Mesenchymal stem cell (in vitro differentiated cells and primary cell): ENCODE measurements at regions not wholly inside any gene's neighbourhood (a gene's known extent, or its start where the extent isn't known, plus 50 kb on each side); places are given as distances from the start of the nearest gene placed in this dataset.
"Not testable (repeated sequence)": the region's sequence is repeated elsewhere in the genome, so short reads cannot be mapped to it uniquely, and the experiment has no call there.

ENCODE experiments used
- DNase-seq: peaks from one replicate; pipeline ENCODE4 v3.0.0-alpha.2; 2013
- H2AFZ ChIP-seq: one replicate; pipeline ENCODE4 v1.6.1; 2013; ENCODE audit warnings: low read depth, mild to moderate bottlenecking, control low read depth, inconsistent platforms, low read length, moderate library complexity
- H2AK5ac ChIP-seq: 2 replicates; pipeline ENCODE4 v1.6.1; 2013; ENCODE audit warnings: low read length, moderate library complexity, mild to moderate bottlenecking, inconsistent platforms; ENCODE audit not compliant: severe bottlenecking
- H2BK120ac ChIP-seq: one replicate; pipeline ENCODE4 v1.6.1; 2013; ENCODE audit warnings: low read depth, mild to moderate bottlenecking, inconsistent platforms, low read length, moderate library complexity
- H2BK12ac ChIP-seq, 2 experiments: one replicate each; pipeline ENCODE4 v1.6.1; 2013; ENCODE audit warnings: inconsistent platforms in 2 of 2, low read length in 2 of 2, mild to moderate bottlenecking in 2 of 2, moderate library complexity in 2 of 2, control low read depth in 1 of 2
- H2BK15ac ChIP-seq: one replicate; pipeline ENCODE4 v1.6.1; 2013; ENCODE audit warnings: mild to moderate bottlenecking, low read depth, inconsistent platforms; ENCODE audit not compliant: poor library complexity, severe bottlenecking
- H2BK5ac ChIP-seq: 2 replicates; pipeline ENCODE4 v1.6.1; 2013; ENCODE audit warnings: low read depth, mild to moderate bottlenecking, low read length, control low read depth, inconsistent platforms; ENCODE audit not compliant: poor library complexity, severe bottlenecking
- H3K14ac ChIP-seq, 2 experiments: one replicate each; pipeline ENCODE4 v1.6.1; 2013; ENCODE audit warnings: inconsistent platforms in 2 of 2, low read length in 2 of 2, control low read depth in 1 of 2, mild to moderate bottlenecking in 1 of 2, moderate library complexity in 1 of 2
- H3K18ac ChIP-seq, 2 experiments: one replicate each; pipeline ENCODE4 v1.6.1; 2013; ENCODE audit warnings: inconsistent platforms in 2 of 2, low read length in 2 of 2, control low read depth in 1 of 2, low read depth in 1 of 2, mild to moderate bottlenecking in 1 of 2
- H3K23ac ChIP-seq, 2 experiments: one replicate each; pipeline ENCODE4 v1.6.1; 2013; ENCODE audit warnings: inconsistent platforms in 2 of 2, low read length in 2 of 2, mild to moderate bottlenecking in 2 of 2, moderate library complexity in 2 of 2, control low read depth in 1 of 2
- H3K27ac ChIP-seq: 2 replicates; pipeline ENCODE4 v1.5.1; 2013; ENCODE audit warnings: mild to moderate bottlenecking, moderate library complexity, low read length, control low read depth, inconsistent platforms; ENCODE audit not compliant: poor library complexity, severe bottlenecking
- H3K27me3 ChIP-seq, 2 experiments: 2 replicates each; pipeline versions ENCODE4 v1.6.1 to v1.7.0; 2013; ENCODE audit warnings: low read length in 2 of 2, mild to moderate bottlenecking in 2 of 2, moderate library complexity in 2 of 2, control low read depth in 1 of 2, inconsistent platforms in 1 of 2; ENCODE audit not compliant: control insufficient read depth in 1 of 2, insufficient read depth in 1 of 2
- H3K36me3 ChIP-seq, 2 experiments: 2 replicates each; pipeline versions ENCODE4 v1.6.1 to v1.7.0; 2013; ENCODE audit warnings: low read length in 2 of 2, control low read depth in 1 of 2, inconsistent platforms in 1 of 2, low read depth in 1 of 2, mild to moderate bottlenecking in 1 of 2; ENCODE audit not compliant: insufficient read depth in 2 of 2, control insufficient read depth in 1 of 2
- H3K4ac ChIP-seq, 2 experiments: one replicate each; pipeline ENCODE4 v1.6.1; 2013; ENCODE audit warnings: inconsistent platforms in 2 of 2, low read length in 2 of 2, mild to moderate bottlenecking in 2 of 2, moderate library complexity in 2 of 2, control low read depth in 1 of 2, low read depth in 1 of 2
- H3K4me1 ChIP-seq: 2 replicates; pipeline ENCODE4 v1.6.1; 2013; ENCODE audit warnings: low read depth, low read length, control low read depth; ENCODE audit not compliant: control insufficient read depth, insufficient read depth
- H3K4me2 ChIP-seq: 2 replicates; pipeline ENCODE4 v1.6.1; 2013; ENCODE audit warnings: low read length, mild to moderate bottlenecking, inconsistent platforms; ENCODE audit not compliant: poor library complexity, severe bottlenecking
- H3K4me3 ChIP-seq, 2 experiments: 2 replicates each; pipeline versions ENCODE4 v1.5.1 to v1.7.0; 2013; ENCODE audit warnings: low read length in 2 of 2, mild to moderate bottlenecking in 2 of 2, control low read depth in 1 of 2, low read depth in 1 of 2; ENCODE audit not compliant: insufficient read depth in 1 of 2
- H3K79me1 ChIP-seq: replicated peaks from 2 replicates; pipeline ENCODE4 v1.6.1; 2013; ENCODE audit warnings: mild to moderate bottlenecking, control low read depth, low read length, inconsistent platforms; ENCODE audit not compliant: poor library complexity, severe bottlenecking
- H3K9ac ChIP-seq: 2 replicates; pipeline ENCODE4 v1.7.0; 2013; ENCODE audit warnings: mild to moderate bottlenecking, low read length, moderate library complexity
- H3K9me3 ChIP-seq: 2 replicates; pipeline ENCODE4 v1.7.0; 2013; ENCODE audit warnings: mild to moderate bottlenecking, low read length; ENCODE audit not compliant: control insufficient read depth
- H4K8ac ChIP-seq: one replicate; pipeline ENCODE4 v1.6.1; 2013; ENCODE audit warnings: inconsistent platforms, mild to moderate bottlenecking, low read length, moderate library complexity
- H4K91ac ChIP-seq: one replicate; pipeline ENCODE4 v1.6.1; 2013; ENCODE audit warnings: mild to moderate bottlenecking, low read length, inconsistent platforms
- WGBS: methylation state at CpG from one replicate; pipeline ENCODE4 v1.1.7; 2013; ENCODE audit warnings: mixed read lengths; 5-methylcytosine and 5-hydroxymethylcytosine counted together

DNA sequence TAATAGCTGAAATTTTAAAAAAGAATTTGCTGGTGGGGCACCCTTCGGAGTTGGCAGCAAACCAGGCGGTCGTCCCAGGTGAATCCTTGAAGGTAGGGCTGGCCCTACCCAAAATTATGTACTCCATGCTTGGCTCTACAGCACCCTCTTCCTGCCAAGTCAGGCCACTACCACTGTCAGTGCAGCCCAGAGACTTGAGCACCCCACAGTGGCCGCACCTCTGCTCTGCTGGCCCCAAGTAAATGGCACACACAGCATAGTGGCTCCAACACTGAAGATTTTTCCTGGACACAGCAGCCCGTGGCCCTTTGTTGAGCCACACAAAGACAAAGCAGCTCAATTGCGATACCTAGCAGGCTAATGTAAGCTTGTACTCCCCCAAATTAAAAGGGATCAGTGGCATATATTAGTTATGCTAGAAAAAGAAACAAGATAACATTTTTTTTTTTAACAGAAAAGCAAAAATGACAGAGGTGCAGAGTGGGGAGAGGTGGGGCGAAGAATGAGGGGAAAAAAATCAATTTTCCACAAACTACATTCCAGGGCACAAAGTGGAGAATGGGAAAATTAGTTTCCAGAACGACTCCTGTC lies 250.5 kb downstream of the UACA start:
- peaks cover 10% of the 10 kb centered on the region for H3K4me1 ChIP-seq
- H3K4me2 ChIP-seq: no peak overlapping the region
- H3K18ac ChIP-seq: no peak overlapping the region
- H3K14ac ChIP-seq: no peak overlapping the region
- H3K9ac ChIP-seq: no peak overlapping the region
- no peak overlapping the region for H3K4me3 ChIP-seq
- H3K23ac ChIP-seq: no peak overlapping the region
- 57% methylated on average over 6 of the region's 8 CpGs for WGBS
- no peak overlapping the region for H2AK5ac ChIP-seq
- peaks cover 33% of the 10 kb centered on the region for H3K9me3 ChIP-seq
- H3K79me1 ChIP-seq: no peaks in the 10 kb centered on the region
- no peaks in the 10 kb centered on the region for H3K36me3 ChIP-seq
- no peak overlapping the region for H4K91ac ChIP-seq
- H2AFZ ChIP-seq: no peak overlapping the region
- no peak overlapping the region for H2BK15ac ChIP-seq
- no peak overlapping the region for H2BK120ac ChIP-seq
- no peak overlapping the region for H2BK5ac ChIP-seq
- peak; percentile 40 for DNase-seq
- peaks cover 21 to 52% of the 10 kb centered on the region in 2 experiments for H3K27me3 ChIP-seq
- H4K8ac ChIP-seq: no peak overlapping the region
- no peak overlapping the region for H3K27ac ChIP-seq
- no peak overlapping the region for H2BK12ac ChIP-seq
- H3K4ac ChIP-seq: no peak overlapping the region

DNA sequence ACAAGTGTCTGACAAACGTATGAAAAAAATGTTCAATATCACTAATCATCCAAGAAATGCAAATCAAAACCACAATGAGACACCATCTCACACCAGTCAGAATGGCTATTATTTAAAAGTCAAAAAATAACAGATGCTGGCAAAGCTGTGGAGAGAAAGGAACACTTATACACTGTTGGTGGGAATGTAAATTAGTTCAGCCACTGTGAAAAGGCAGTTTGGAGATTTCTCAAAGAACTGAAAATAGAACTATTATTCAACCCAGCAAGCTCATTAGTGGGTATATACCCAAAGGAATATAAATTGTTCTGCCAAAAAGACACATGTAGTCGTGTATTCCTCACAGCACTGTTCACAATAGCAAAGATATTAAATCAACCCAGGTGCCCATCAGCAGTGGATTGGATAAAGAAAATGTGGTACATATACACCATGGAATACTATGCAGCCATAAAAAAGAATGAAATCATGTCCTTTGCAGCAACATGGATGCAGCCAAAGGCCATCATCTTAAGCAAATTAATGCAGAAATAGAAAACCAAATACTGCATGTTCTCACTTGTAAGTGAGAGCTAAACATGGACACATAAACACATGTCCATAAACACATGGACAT lies 251.3 kb downstream of the UACA start:
- not testable (repeated sequence) for H3K27ac ChIP-seq, H2BK12ac ChIP-seq, H3K23ac ChIP-seq, H3K18ac ChIP-seq, H2BK5ac ChIP-seq, H2AFZ ChIP-seq, H3K79me1 ChIP-seq, H2BK15ac ChIP-seq, H3K9ac ChIP-seq, DNase-seq, H3K4me3 ChIP-seq, H2AK5ac ChIP-seq, H2BK120ac ChIP-seq, H3K14ac ChIP-seq, H3K4ac ChIP-seq, H3K4me2 ChIP-seq, H4K8ac ChIP-seq, H3K36me3 ChIP-seq, H4K91ac ChIP-seq
- Histone ChIP-seq H3K4me1 (peaks cover 13% of the 10 kb centered on the region), H3K27me3 (peaks cover 13 to 44% of the 10 kb centered on the region in 2 experiments), H3K9me3 (peaks cover 33% of the 10 kb centered on the region)
- 78% methylated on average over 2 of the region's 2 CpGs for WGBS

GRCh38 chr15:70510433-70510832 lies 252.9 kb downstream of the UACA start:
- no peak overlapping the region for H3K4ac ChIP-seq
- H3K4me1 ChIP-seq: peaks cover 18% of the 10 kb centered on the region
- no peak overlapping the region for H3K4me3 ChIP-seq
- no peak overlapping the region for H3K9ac ChIP-seq
- H4K91ac ChIP-seq: no peak overlapping the region
- H3K23ac ChIP-seq: no peak overlapping the region
- H2BK12ac ChIP-seq: no peak overlapping the region
- H3K18ac ChIP-seq: no peak overlapping the region
- H3K79me1 ChIP-seq: no peaks in the 10 kb centered on the region
- H2BK120ac ChIP-seq: no peak overlapping the region
- H3K27ac ChIP-seq: no peak overlapping the region
- H2AFZ ChIP-seq: no peak overlapping the region
- H3K4me2 ChIP-seq: no peak overlapping the region
- DNase-seq: no peak
- H3K36me3 ChIP-seq: no peaks in the 10 kb centered on the region
- H2AK5ac ChIP-seq: no peak overlapping the region
- H4K8ac ChIP-seq: no peak overlapping the region
- H2BK5ac ChIP-seq: no peak overlapping the region
- H3K14ac ChIP-seq: no peak overlapping the region
- peaks cover 7 to 34% of the 10 kb centered on the region in 2 experiments for H3K27me3 ChIP-seq
- no peak overlapping the region for H2BK15ac ChIP-seq
- 95% methylated on average over 2 of the region's 2 CpGs for WGBS
- H3K9me3 ChIP-seq: peaks cover 33% of the 10 kb centered on the region

DNA sequence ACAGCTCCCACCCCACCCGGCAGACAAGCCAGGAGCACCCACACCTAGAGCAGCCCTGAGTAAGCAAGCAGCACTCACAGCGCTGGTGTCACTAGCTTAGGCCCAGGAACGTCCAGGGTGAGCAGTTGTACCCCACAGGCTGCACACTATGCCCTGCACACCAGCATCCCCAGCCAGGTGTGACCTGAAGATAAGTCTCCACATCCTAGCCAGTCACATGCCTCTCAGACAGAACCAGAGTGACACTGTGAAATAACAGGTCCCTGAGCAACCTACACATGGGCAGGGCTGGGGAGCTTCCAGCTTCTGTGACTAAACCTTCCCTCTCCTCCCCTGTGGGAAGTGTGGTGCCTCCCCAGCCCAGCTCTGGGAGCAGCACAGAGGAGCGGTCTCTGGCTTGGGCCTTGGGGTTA lies 253.6 kb downstream of the UACA start:
- H3K14ac ChIP-seq: no peak overlapping the region
- no peak overlapping the region for H3K4ac ChIP-seq
- H3K27me3 ChIP-seq: peaks cover 7 to 27% of the 10 kb centered on the region in 2 experiments
- peaks cover 33% of the 10 kb centered on the region for H3K9me3 ChIP-seq
- H4K8ac ChIP-seq: no peak overlapping the region
- DNase-seq: no peak
- no peak overlapping the region for H3K4me3 ChIP-seq
- H2AK5ac ChIP-seq: peak overlapping the region; percentile 83
- 94% methylated on average over 4 of the region's 4 CpGs for WGBS
- no peaks in the 10 kb centered on the region for H3K36me3 ChIP-seq
- no peak overlapping the region for H3K4me2 ChIP-seq
- no peak overlapping the region for H3K18ac ChIP-seq
- no peak overlapping the region for H2AFZ ChIP-seq
- H2BK15ac ChIP-seq: no peak overlapping the region
- no peak overlapping the region for H3K23ac ChIP-seq
- no peak overlapping the region for H2BK120ac ChIP-seq
- H3K9ac ChIP-seq: no peak overlapping the region
- H2BK5ac ChIP-seq: peak overlapping the region; percentile 63
- H3K79me1 ChIP-seq: no peaks in the 10 kb centered on the region
- H4K91ac ChIP-seq: no peak overlapping the region
- H3K4me1 ChIP-seq: peaks cover 25% of the 10 kb centered on the region
- H3K27ac ChIP-seq: no peak overlapping the region
- H2BK12ac ChIP-seq: peak overlapping the region in 1 of 2 experiments; percentile 91
